ENCODE measurements at regions not wholly inside any gene's neighbourhood (a gene's known extent, or its start where the extent isn't known, plus 50 kb on each side); places are given as distances from the start of the nearest gene placed in this dataset.

- no peak overlapping the region for H3K27ac ChIP-seq
- H3K36me3 ChIP-seq: no peaks in the 10 kb centered on the region
- peaks cover 0 to 17% of the 10 kb centered on the region in 2 donors for H3K4me1 ChIP-seq
- peak overlapping the region; percentile 14 to 35 for H3K4me3 ChIP-seq
- H3K9me3 ChIP-seq: no peaks in the 10 kb centered on the region
- H3K27me3 ChIP-seq: peaks cover 19% of the 10 kb centered on the region in 2 donors
- DNase-seq (ENCODE audit: low spot score): no peak
- no peak for TF ChIP-seq CTCF (IDR thresholded peaks at IDR 0.05)
Observed at GRCh38 chr12:107844312-107844921, 69.9 kb downstream of the ASCL4 start.

- H3K4me1 ChIP-seq: peaks cover 0 to 17% of the 10 kb centered on the region in 2 donors
- TF ChIP-seq CTCF (IDR thresholded peaks at IDR 0.05): no peak
- no peak overlapping the region for H3K27ac ChIP-seq
- no peak for DNase-seq (ENCODE audit: low spot score)
- no peaks in the 10 kb centered on the region for H3K36me3 ChIP-seq
- H3K9me3 ChIP-seq: no peaks in the 10 kb centered on the region
- peaks cover 19% of the 10 kb centered on the region in 2 donors for H3K27me3 ChIP-seq
- H3K4me3 ChIP-seq: no peak overlapping the region
Observed at GRCh38 chr12:107845226-107845979, 70.9 kb downstream of the ASCL4 start.

GRCh38 chr12:107845980-107846659, 71.6 kb downstream of the ASCL4 start:
- Histone ChIP-seq H3K9me3 (no peaks in the 10 kb centered on the region), H3K27me3 (peaks cover 19% of the 10 kb centered on the region in 2 donors), H3K27ac (no peak overlapping the region), H3K36me3 (no peaks in the 10 kb centered on the region), H3K4me1 (peaks cover 0 to 17% of the 10 kb centered on the region in 2 donors), H3K4me3 (no peak overlapping the region)
- no peak for TF ChIP-seq CTCF (IDR thresholded peaks at IDR 0.05)
- DNase-seq (ENCODE audit: low spot score): no peak

GRCh38 chr12:107847430-107847829, 72.9 kb downstream of the ASCL4 start:
- Histone ChIP-seq H3K36me3 (no peaks in the 10 kb centered on the region), H3K9me3 (no peaks in the 10 kb centered on the region), H3K27ac (no peak overlapping the region), H3K4me1 (peaks cover 0 to 17% of the 10 kb centered on the region in 2 donors), H3K4me3 (no peak overlapping the region), H3K27me3 (peaks cover 19% of the 10 kb centered on the region in 2 donors)
- DNase-seq (ENCODE audit: low spot score): no peak
- no peak for TF ChIP-seq CTCF (IDR thresholded peaks at IDR 0.05)

- H3K27ac ChIP-seq: no peak overlapping the region
- no peak for TF ChIP-seq CTCF (IDR thresholded peaks at IDR 0.05)
- no peaks in the 10 kb centered on the region for H3K36me3 ChIP-seq
- peaks cover 0 to 17% of the 10 kb centered on the region in 2 donors for H3K4me1 ChIP-seq
- no peak overlapping the region for H3K4me3 ChIP-seq
- peaks cover 19% of the 10 kb centered on the region in 2 donors for H3K27me3 ChIP-seq
- H3K9me3 ChIP-seq: no peaks in the 10 kb centered on the region
- no peak for DNase-seq (ENCODE audit: low spot score)
Observed at GRCh38 chr12:107847830-107848229, 73.3 kb downstream of the ASCL4 start.

All from right atrium auricular region (tissue), 2 donors.